DMS53 treated with DMSO at 0.1 percent for 48 hours (cell line): ENCODE measurements at regions not wholly inside any gene's neighbourhood (a gene's known extent, or its start where the extent isn't known, plus 50 kb on each side); places are given as distances from the start of the nearest gene placed in this dataset.
A peak's percentile ranks its signal among the peaks of the same experiment; 100 is the strongest.

Experiments
- DNase-seq: peaks from one replicate; lab custom pipeline; 2025; ENCODE audit not compliant: unreplicated experiment; lab: John Stamatoyannopoulos, UW

DNA sequence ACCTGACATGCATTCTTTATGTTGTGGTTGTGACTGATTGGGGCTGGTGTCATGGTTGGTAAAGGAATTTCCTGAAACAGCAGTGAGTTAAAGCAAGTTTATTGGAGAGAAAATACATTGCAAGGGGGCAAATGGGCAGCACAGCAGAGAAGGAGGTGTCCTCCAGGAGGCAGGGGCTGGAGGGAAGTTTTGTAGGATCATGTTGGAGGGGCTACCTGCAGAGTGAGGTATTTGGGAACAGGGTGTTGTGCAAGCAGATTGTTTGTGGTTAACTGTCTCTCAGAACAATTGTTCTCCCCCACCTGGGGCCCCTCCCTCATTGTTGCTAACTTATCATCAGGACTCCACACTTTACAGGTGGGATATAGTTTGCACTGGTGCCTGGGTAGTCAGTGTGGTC lies 196.0 kb downstream of the NSUN3 start:
- no peak for DNase-seq

DNA sequence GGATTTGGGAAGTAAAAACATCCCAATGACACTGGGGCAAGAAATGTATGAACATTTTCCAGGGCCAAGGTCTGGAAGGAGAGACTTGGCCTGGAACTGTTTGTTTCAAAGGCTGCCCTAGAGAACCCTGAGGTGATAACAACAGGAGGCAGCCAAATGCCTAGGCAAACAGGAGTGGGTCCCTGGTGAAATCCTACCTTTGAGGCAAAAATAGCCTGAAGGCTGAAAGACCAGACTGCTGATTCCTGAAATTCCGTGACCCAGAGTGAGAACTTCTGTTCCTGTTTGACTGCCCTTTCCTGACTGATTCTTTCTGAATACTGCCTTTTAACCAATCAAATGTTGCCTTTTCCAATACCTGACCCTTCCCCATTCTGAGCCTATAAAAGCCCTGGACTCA lies 196.4 kb downstream of the NSUN3 start:
- no peak for DNase-seq

DNA sequence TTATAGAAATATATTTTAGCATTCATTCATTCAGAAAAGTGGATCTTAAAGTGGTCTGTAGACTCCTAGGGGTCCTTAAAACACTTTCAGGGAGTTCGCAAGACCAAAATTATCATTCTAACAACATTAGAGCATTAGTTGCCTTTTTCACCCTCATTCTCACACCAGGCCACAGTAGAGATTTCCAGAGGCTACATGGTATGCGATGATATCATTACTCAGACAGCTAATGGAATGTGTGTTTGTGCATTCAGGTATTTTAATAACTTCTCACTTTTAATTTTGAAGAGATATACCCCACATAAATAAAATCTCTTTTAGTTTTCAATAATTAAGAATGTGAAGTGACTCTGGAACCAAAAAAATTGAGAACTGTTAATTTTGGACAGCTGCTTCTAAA lies 206.9 kb downstream of the NSUN3 start:
- DNase-seq, result no peak

DNA sequence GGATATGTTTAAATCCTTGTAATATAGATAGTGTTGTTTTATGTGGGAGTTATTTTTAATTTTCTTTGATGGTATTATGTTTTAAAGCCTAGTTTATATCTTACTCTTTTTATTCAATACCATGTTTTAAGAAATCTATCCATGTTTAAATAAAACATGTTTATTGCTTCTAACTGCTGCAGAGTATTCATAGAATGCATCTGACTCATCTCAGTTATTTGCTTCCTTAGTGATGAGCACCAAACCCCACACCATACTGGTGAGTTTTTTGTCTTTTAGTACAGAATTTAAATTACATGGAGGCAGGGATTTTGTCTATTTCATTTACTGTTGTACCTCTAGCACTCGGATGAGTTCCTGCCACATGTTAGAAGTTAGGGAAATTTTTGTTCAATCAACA lies 209.2 kb downstream of the NSUN3 start:
- DNase-seq, result no peak

DNA sequence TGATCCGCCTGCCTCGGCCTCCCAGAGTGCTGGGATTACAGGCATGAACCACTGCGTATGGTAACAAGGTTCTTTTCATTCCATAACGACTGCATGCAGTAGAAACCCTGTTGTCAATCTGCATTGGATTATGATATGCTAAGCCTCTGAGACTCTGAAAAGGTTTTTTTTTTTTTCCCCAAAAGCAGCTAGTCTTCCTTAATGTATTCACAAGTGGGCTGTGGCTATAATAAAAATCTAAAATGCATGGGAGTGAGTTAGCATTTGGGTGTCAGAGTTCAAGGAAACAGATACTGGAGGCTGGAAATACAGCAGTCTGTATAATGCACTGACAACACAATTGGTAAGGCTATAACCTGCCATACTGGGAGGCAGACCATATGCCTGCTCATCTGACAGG lies 218.1 kb downstream of the NSUN3 start:
- no peak for DNase-seq

DNA sequence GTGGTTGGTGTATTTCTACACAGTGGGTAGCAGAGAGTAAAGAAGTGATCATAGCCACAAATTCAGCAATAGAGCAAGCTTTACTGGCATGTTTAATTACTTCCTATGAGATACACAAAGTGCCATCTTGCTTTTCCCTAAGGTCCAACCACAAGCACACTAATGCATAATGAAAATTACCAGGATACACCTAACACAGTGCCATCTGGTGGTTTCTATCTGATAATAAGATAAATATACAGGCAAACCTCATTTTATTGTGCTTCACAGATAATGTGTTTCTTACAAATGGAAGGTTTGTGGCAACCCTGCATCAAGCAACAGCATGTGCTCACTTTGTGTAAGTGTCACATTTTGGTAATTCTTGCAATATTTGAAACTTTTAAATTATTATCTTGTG lies 223.0 kb downstream of the NSUN3 start:
- peak; percentile 9 for DNase-seq

DNA sequence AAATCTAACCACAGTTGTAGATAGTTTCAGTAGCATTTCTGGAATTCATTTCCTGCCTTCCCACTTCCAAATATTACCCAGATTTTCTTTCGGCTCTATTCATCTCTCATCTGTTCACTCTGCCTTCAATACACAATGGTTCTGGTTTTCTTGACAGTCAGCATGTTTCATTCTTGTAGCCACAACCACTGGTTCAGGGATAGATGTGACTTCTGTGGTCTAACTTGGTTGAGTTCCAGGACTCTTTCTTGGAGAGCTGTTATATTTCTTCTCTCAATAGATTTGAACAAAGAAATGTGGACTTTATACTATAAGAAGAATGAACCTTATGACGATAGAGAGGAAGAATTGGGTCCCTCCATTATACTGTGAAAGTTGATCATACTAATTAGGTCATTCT lies 228.8 kb downstream of the NSUN3 start:
- no peak for DNase-seq

DNA sequence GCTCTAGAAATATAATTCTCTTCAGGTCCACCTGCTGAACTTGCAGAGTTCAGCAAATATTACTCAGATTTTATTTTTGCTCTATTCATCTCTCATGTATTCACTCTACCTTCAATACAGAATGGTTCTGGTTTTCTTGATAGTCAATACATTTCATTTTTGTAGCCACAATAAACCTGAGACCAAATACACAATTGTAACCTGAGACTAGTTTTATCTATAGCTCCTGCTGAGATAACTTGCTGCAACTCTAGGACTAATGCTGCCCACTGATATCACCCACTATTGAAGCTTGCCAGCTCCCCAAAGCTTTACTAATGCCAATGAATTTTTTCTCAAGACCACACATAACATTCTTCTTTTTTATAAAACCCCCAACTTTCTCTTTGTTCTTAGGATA lies 229.3 kb downstream of the NSUN3 start:
- no peak for DNase-seq

DNA sequence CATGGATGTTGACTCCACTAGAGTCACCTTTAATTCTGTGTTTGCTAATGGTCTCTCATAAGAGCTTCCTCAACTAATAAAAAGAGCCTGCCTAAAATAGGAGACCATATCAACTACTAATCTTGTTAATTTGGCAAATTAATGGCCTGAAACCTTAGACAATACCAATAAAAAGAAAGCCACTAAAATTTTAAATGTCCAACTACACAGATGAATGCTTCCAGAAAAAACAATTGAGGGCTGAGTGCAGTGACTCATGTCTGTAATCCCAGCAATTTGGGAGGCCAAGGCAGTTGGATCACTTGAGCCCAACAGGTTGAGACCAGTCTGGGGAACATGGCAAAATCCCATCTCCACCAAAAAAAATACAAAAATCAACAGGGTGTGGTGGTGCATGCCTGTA lies 230.9 kb downstream of the NSUN3 start:
- no peak for DNase-seq

DNA sequence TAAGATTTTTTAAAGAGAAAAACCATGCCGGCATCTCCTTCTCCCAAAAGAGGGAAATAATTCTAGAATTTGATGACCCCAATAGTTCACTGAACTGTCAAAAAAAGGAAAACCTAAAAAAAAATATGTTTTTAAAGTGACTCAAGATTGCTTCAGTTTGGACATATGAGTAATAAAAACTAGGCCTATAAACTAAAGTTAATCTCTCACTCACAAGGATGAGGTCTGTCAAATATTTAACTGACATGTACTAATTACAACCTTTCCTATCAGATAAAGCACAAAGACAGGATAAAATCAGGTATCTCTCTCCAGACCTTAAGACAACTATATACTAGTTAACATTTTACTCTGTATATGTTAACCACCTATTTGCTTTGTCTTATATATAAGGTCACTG lies 231.9 kb downstream of the NSUN3 start:
- no peak for DNase-seq

DNA sequence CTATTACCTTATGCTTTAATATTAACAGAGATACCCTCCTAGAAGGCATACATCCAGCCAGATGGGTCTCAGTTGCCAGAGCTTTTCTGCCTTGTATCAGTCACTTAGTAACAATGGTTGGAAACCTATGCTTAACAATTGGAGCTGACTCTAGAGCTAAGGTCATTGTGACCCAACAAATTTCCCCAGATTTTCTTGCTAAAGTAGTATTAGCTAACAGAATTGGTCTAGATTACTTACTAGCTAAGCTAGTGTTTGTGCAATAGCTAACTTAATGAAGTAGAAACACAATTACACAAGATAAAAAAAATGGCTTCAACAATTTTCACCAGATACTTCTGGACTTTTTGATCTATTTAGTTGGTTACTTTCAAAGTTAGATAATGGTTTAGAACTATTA lies 236.9 kb downstream of the NSUN3 start:
- no peak for DNase-seq

DNA sequence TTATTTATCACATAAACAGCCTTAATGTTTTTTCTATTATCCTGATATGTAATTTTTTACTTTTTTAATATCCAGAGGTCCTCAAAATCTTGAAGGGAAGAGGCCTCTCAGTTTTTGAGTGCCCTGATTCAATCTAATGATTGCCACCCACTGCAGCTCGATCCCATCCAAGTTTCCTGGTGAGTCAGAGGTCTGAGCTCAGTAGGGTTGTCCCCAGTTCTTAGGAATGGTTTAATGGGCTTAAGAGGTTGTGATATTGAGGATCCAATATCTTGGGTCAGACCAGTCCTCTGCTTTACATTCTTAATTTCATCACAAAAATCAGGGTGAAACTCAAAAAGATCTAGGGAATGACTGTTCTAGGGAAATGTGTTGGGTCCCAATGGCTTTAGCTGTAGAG lies 238.5 kb downstream of the NSUN3 start:
- no peak for DNase-seq

DNA sequence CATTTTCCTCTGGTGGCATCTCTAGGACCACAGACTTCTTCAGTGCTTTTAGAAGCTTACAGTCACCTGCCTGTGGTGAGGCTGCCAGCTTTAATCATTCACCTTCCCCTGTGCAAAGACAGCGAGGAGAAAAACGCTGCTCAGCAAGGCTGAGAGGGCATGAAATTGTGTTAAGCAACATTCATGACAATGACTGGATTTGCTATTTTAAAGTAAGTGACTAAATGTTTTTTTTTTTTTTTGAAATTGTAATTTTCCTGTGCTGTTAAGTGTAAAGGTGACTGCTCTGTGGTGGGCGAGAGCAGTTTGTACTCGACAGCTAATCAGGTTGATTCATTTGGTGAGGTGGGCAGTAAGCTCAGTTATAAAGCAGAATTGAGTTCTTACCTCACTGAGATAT lies 240.4 kb downstream of the NSUN3 start:
- no peak for DNase-seq

DNA sequence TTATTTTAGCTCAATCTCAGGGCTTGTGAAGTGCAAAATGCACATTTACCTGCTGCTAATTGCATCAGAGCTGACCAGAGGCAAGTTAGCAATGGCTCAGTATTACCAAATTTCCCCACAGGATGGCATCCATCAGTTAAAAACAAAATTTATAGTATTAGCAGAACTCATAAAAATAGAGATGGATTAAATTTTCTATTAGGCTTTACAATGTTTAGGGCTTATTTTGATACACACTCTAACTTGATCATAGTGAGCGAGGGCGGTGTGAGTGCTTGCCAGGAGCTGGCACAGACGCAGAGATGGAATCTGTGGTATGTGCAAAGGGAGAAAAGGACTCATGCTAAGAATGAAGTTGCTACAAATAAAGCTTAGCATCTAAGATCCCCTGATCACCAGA lies 241.0 kb downstream of the NSUN3 start:
- no peak for DNase-seq

DNA sequence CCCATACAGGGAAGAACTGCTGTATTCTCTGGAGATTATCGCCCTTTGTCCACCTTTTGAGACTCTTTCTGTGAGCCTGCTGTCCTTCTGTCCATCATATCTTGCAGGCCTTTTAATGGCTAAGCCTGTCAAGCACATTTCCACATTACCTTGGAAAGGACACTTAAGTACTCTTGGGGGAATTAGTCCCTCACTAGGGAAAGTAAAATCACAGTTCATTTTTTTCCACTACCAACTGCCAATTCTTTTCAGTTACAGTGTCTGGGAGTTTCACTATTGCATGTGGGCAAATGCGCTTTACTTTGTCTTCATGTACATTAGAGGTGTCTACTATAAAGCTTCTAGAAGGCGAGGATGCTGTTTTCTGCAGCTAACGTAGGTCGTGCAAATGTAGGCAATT lies 242.1 kb downstream of the NSUN3 start:
- DNase-seq, result no peak

DNA sequence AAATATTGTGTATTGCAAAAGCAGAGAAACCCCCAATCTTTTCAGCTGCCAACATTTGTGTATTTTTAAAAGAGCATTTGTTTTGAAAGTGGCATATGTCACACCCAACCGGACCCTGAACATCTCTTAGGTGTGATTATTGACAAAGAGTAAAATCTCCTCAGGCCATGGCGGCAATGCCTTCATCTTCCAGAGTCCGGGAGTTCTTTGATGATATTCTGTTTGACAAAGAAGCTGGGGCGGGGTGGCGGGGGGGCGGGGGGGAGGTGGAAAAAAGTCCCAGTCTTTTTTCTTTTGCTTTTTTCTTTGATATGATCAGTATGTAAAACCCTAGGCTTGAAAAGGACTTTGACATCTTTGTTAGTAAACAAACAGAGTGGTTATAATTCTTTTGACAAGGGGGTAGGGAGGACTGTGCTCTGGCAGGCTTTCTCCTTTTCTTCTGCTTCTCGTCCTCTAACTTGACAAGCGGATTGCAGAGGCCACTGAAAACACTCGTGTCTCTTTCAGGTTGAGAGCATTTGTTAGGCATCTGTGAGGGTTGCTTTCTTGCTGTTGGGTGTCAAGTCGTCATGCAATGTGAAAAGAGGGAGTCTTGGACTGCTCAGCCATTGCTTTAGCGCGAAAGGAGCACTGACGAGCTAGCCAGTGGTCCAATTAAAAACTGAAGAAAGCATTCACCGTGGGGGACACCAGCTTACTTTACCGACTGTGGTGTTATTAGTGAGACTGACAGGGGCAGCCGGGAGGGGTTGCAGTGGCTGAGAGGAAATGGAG lies 243.2 kb downstream of the NSUN3 start:
- no peak for DNase-seq

DNA sequence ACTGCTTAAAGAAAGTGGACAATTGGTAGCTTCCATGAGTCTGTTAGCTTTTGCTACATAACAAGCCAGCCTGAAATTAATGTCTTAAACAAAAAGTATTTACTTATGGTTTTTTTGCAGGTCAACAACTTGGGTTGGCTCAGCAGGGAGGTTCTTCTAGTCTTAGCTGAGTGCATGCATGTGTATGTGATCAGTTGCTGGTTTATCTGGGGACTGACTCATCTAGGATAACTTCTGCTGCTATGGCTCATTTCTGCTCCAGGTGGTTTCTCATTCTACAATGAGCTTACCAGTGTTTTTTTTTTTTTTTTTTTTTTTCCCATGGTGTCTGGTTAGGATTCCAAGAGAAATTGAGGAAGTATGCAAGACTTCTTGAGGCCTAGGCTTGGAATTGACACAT lies 244.7 kb downstream of the NSUN3 start:
- DNase-seq, result no peak

DNA sequence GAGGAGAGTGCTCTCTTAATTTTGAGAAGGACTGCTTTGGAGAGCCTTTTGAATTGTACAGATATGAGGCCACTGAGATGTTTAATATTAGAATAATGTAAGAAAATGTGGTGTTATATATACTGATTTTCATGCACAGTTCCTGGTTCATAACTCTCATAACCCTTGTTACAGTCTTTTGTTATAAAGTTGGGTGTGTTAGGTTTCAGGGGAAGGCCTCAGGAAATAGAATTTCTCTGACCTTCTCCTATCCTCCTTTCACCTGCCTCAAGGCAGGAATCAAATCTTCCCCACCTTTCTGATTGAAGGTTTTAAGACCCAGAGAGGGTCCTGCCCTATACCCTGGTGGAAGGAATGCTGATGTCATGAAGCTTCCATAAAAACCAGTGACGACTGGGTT lies 245.9 kb downstream of the NSUN3 start:
- no peak for DNase-seq

DNA sequence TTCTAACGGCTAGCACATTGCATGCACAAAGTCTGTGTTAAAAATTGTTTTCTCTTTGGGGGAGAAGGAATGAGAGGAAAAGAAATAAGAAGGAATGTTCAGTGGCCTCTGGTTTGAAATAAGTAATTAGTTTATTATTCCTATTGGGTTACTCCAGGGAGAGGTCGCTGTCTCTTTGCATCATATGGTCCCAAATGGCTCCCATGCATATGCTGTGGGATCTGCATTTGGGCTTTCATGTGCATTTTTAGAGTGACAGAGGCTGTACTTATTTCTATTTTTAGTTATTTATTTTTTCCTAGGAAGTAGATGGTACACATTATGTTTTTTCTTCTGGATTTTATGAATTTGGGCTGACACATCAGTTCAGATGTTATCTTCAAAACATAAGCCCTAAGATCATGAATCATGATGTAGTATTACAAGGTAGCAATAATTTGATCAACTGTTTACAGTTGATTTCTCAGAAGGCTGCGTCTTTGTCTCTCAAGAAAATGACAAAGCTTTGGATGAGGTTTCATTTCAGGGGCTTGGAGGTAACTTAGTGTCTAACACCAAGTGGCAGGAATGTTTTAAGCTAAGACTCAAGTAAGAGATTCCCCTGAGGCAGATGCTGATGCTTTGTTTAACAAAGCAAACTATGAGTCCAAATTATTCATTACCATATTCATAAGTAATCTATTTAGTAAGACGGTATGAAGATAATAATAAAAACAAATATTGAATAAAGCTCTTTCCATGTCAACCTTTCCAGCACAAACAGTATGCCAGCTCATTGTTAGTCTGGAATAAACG lies 247.7 kb downstream of the NSUN3 start:
- DNase-seq, result no peak

DNA sequence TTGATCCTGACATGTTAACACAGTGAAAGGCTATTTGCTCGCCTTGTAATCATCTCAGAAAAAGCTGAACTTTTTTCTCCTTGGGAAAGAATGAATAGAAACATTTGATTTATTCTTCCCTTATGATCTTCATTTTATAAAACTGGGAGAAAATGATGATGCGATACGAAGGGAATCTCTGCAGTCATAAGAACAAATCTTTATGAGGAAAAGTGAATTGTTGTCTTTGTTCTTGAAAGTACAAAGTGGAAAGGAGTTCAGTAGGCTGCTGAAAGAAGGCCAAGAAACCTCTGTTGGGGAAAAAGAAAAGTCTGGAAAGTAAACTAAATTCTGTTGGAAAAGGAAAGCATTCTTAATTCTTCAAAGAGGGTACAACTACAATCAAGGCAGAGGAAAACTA lies 248.8 kb downstream of the NSUN3 start:
- no peak for DNase-seq

DNA sequence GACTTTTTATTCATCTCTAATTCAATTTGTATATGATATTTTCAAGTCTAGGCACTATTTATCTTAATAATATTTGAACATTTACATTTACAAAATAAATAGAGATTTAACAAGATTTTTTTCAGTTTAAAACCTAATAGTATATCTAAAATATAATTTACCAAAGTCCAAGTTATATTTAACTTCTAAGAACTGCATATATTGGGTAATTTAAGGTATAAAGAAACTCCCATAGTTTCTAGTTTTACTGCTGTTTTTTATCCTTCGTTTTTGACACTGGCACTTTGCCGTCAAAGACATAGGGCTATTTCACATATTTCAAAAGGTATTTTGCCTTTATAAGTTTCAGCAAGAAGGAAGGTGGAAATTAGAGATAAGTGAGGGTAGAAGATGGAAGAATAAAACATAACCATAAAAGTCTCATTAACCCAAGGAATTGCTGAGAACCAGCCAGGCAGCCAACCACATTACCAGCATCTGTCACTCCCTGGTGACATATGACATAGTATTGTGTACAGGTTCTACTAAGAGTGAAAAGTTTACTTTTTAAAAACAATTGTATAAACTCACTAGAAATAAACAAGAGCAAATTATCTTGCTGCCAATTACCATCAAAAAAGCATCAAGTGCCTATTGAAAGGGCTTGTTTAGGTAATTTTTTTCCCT lies 251.5 kb downstream of the NSUN3 start:
- DNase-seq, result no peak

DNA sequence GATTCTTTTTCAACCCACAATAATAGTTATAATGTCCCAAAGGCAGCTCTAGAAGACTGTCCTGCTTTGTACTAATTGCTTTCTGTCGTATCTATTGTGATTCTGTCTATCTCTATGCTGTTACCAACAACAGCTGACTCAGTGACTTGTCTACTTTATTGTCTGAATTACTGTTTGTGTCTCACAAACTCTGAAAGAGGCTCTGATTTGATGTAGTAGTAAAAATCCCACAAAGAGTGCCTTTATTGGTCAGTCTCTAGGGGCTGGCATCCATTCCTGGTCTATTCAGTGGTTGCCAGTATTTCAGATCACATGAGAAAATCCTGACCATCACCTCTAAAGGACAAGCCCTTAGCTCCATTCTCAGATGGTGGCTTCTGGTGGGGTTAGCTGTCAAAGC lies 254.2 kb downstream of the NSUN3 start:
- no peak for DNase-seq
